ENCODE measurements at regions not wholly inside any gene's neighbourhood (a gene's known extent, or its start where the extent isn't known, plus 50 kb on each side); places are given as distances from the start of the nearest gene placed in this dataset.

- no peak overlapping the region for H3K27ac ChIP-seq (ENCODE audit: low read depth, low read length, poor library complexity, severe bottlenecking)
- H3K27me3 ChIP-seq (replicated peaks; ENCODE audit: insufficient read depth, low read depth, low read length, poor library complexity), result peaks cover 70% of the 10 kb centered on the region
- no peaks in the 10 kb centered on the region for H3K9me3 ChIP-seq (ENCODE audit: low read depth, low read length, poor library complexity, severe bottlenecking)
- POLR2A ChIA-PET (ENCODE audit: low non-redundant PET), result no interaction called here
- CTCF ChIA-PET, result interaction anchor here (0.6 kb wide), 1 partner anchor 970 kb away, joined by 5 read pairs; no protein-coding TSS in a partner anchor
- no peak for DNase-seq (ENCODE audit: low spot score)
- H3K4me3 ChIP-seq (ENCODE audit: low read depth, low read length, poor library complexity, severe bottlenecking), result no peak overlapping the region
- no peaks in the 10 kb centered on the region for H3K36me3 ChIP-seq (ENCODE audit: insufficient read depth, low read length, poor library complexity, severe bottlenecking)
- BruUV-seq (replicated peaks), result no TSS peak
- peaks cover 5% of the 10 kb centered on the region for H3K4me1 ChIP-seq (ENCODE audit: insufficient read depth, low read length, poor library complexity, severe bottlenecking)
- intact Hi-C loops (cut with micrococcal nuclease; ENCODE audit: unreplicated experiment), result no loop called here
- no peak for TF ChIP-seq EZH2 (IDR thresholded peaks at IDR 0.05; ENCODE audit: borderline replicate concordance, low read depth, low read length, poor library complexity, severe bottlenecking)
- no peak; the same call in 1 of the 2 replicates for TF ChIP-seq CTCF (conservative IDR thresholded peaks at IDR 0.05; ENCODE audit: low read depth, low read length)
These were observed 400.3 kb downstream of the ARHGEF28 start for GRCh38 chr5:74026310-74026709.

GRCh38 chr5:74021126-74021525 is 395.1 kb downstream of the ARHGEF28 start:
- ChIA-PET CTCF (no interaction called here), POLR2A (ENCODE audit: low non-redundant PET) (no interaction called here)
- Histone ChIP-seq H3K9me3 (ENCODE audit: low read depth, low read length, poor library complexity, severe bottlenecking) (no peaks in the 10 kb centered on the region), H3K4me3 (ENCODE audit: low read depth, low read length, poor library complexity, severe bottlenecking) (no peak overlapping the region), H3K4me1 (ENCODE audit: insufficient read depth, low read length, poor library complexity, severe bottlenecking) (peaks cover 4% of the 10 kb centered on the region), H3K27me3 (replicated peaks; ENCODE audit: insufficient read depth, low read depth, low read length, poor library complexity) (peaks cover 74% of the 10 kb centered on the region), H3K36me3 (ENCODE audit: insufficient read depth, low read length, poor library complexity, severe bottlenecking) (no peaks in the 10 kb centered on the region), H3K27ac (ENCODE audit: low read depth, low read length, poor library complexity, severe bottlenecking) (no peak overlapping the region)
- no peak for TF ChIP-seq EZH2 (IDR thresholded peaks at IDR 0.05; ENCODE audit: borderline replicate concordance, low read depth, low read length, poor library complexity, severe bottlenecking)
- TF ChIP-seq CTCF (conservative IDR thresholded peaks at IDR 0.05; ENCODE audit: low read depth, low read length), result no peak
- BruUV-seq (replicated peaks), result no TSS peak
- intact Hi-C loops (cut with micrococcal nuclease; ENCODE audit: unreplicated experiment), result no loop called here
- DNase-seq (ENCODE audit: low spot score), result no peak

- intact Hi-C loops (cut with micrococcal nuclease; ENCODE audit: unreplicated experiment), result no loop called here
- POLR2A ChIA-PET (ENCODE audit: low non-redundant PET), result no interaction called here
These were observed 394.5 kb downstream of the ARHGEF28 start for GRCh38 chr5:74020503-74020902.

More at GRCh38 chr5:74020503-74020902, 394.5 kb downstream of the ARHGEF28 start:
- Histone ChIP-seq H3K27ac (ENCODE audit: low read depth, low read length, poor library complexity, severe bottlenecking) (no peak overlapping the region), H3K9me3 (ENCODE audit: low read depth, low read length, poor library complexity, severe bottlenecking) (no peaks in the 10 kb centered on the region), H3K36me3 (ENCODE audit: insufficient read depth, low read length, poor library complexity, severe bottlenecking) (no peaks in the 10 kb centered on the region), H3K27me3 (replicated peaks; ENCODE audit: insufficient read depth, low read depth, low read length, poor library complexity) (peaks cover 71% of the 10 kb centered on the region), H3K4me3 (ENCODE audit: low read depth, low read length, poor library complexity, severe bottlenecking) (no peak overlapping the region), H3K4me1 (ENCODE audit: insufficient read depth, low read length, poor library complexity, severe bottlenecking) (peaks cover 4% of the 10 kb centered on the region)
- CTCF ChIA-PET, result no interaction called here
- TF ChIP-seq EZH2 (IDR thresholded peaks at IDR 0.05; ENCODE audit: borderline replicate concordance, low read depth, low read length, poor library complexity, severe bottlenecking) (no peak), CTCF (conservative IDR thresholded peaks at IDR 0.05; ENCODE audit: low read depth, low read length) (no peak)
- no TSS peak for BruUV-seq (replicated peaks)
- no peak for DNase-seq (ENCODE audit: low spot score)
